HG03139 (cell line): ENCODE measurements at regions not wholly inside any gene's neighbourhood (a gene's known extent, or its start where the extent isn't known, plus 50 kb on each side); places are given as distances from the start of the nearest gene placed in this dataset.
"Not testable (repeated sequence)": the region's sequence is repeated elsewhere in the genome, so short reads cannot be mapped to it uniquely, and the experiment has no call there.

Experiments
- ATAC-seq: cut with Tn5 transposase; IDR thresholded peaks from one replicate; pipeline ENCODE4 v1.9.1; 2021; ENCODE audit not compliant: unreplicated experiment

DNA sequence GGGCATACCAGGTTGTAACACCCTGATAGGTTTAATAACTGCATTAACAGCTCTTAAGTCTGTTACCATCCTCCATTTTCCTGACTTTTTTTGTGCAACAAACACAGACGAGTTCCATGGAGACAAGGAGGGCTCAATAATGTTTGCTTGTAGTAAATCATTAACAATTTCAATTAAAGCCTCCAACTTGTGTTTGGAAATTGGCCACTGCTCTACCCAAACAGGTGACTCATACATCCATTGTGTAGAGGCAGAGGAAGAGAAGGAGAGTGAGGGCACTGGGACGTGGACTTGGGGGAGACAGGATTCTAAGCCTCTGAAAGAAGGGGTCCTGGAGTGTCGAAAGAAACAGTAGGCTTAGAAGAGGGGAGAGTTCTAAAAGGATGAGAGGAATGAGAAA, 213.6 kb upstream of the KCNN2 start:
- no peak for ATAC-seq

DNA sequence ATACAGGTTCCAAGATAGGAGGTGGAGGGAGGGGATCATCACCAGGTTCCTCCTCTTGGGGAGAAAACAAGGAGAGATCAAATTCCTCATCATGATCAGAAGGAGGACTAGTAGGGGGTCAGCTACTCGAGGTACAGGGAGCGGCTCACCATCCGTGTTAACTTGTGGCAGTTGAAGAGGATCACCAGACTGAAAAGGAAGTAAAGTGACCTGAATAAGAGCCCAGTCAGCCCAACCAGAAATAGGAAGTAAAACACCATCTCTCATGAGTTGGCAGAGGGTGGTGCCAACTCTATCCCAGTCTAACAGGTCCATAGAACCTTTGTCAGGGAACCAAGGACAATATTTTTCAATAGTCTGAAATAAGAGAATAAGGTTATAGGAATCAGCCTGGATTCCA, 213.1 kb upstream of the KCNN2 start:
- not testable (repeated sequence) for ATAC-seq

GRCh38 chr5:114152656-114153360, 209.1 kb upstream of the KCNN2 start:
- no peak for ATAC-seq

- no peak for ATAC-seq
Measured at GRCh38 chr5:114153392-114153791, 208.5 kb upstream of the KCNN2 start.

DNA sequence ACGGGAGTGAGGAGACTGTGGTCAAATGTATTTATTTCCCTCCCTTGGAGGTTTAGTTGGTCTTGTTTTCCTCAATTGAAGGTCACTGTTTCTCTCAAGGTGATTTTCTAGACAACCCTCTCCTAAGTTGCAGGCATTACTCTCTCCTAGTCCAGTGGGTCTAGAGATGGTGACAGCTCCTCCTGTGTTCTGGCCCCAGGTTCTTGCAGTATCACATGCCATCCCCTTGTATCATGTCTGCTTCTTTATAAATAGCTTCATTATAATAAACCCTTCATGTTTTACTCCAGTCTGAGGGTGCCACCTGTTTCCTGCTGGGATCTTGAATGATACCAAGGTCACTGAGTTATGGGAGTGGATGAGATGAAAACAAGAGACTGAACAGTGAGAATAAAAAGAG, 208.0 kb upstream of the KCNN2 start:
- no peak for ATAC-seq

DNA sequence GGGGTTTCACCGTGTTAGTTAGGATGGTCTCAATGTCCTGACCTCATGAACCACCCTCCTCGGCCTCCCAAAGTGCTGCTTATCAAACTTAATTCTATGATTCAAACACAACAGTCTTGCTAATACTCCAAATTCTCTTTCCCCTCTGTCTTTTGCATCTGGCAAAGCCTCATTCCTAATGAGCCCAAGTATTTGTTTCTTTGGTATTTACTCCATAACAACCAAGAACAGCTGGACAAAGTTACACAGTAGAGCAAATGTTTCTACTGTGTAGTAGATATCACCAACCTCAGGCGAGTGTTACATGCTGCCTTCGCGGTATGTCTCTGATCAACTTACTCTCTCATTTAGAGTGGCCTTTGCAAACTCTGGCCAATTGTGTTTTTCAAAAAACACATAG, 195.8 kb upstream of the KCNN2 start:
- ATAC-seq = no peak

- ATAC-seq = no peak
Measured at GRCh38 chr5:114174131-114174530, 187.7 kb upstream of the KCNN2 start.

DNA sequence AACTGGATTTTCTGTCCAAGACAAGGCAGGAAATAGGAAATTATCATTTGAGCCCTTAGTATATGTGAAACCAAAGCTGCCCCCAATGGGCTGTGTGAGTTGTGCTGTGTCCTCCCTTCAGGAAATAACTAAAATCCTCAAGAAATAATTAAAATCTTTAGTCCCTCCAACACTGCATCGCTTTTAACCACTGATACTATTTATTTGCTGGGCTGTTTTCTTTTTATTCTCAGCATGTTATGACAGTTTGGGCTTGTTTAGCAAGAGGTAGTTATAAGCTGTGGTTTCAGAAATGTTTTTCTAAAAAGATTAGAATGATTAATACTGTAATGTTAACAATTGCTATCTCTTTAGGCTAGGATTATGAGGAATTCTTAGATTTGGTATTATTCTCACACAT, 187.0 kb upstream of the KCNN2 start:
- no peak for ATAC-seq

DNA sequence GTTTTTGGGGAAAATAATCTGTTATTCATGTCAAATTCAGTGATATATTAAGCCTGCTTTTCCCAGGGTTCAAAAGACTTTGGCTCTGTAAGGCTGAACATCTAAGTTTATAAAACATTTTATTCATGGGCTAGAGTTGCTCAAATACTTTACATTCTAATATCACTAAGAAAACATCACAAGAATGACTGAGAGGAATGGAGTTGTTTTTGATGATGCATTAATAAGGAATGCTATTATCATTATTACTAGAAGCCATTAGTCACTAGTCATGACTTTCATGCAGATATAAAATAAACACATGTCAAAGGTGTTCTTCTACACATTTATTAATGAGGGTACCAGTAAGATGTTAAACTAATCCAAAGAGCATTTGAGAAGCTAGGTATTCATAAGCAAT, 185.5 kb upstream of the KCNN2 start:
- ATAC-seq = no peak

DNA sequence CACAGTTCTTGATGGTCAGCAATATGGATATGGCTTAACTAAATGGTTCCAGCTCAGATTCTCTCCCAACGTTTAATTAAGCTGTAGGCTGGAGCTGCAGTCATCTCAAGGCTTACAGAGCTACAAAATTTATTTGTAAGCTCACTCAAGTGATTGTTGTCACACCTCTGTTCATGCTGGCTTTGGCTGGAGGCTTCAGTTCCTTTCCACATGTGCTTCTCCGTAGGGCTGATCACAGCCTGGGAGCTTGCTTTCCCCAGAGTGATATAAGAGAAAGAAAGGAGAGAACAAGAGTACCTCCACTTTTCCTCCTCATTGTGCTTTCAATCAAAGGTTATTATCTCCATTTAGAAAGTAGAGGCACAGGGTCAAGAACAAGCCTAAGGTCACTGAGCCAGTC, 182.7 kb upstream of the KCNN2 start:
- no peak for ATAC-seq

DNA sequence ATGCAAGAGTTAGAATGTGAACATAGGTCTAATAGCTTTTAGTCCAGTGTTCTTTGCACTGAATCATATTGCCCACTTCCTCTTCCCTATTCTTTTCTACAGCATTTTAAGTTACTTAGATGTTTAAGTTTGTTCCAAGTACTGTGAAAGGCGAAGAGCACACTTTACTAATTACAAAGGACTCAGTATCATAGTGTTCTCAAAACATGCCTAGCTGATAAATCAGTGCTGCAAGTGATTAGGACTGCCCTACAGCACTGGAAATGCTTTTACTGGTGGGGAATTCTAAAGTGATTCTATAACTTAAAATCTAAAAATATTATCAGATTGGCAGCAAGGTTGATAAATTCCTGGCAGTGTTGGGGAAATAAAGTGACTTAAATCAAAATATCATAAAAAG, 177.9 kb upstream of the KCNN2 start:
- no peak for ATAC-seq

- no peak for ATAC-seq
Measured at GRCh38 chr5:114185274-114185673, 176.6 kb upstream of the KCNN2 start.

DNA sequence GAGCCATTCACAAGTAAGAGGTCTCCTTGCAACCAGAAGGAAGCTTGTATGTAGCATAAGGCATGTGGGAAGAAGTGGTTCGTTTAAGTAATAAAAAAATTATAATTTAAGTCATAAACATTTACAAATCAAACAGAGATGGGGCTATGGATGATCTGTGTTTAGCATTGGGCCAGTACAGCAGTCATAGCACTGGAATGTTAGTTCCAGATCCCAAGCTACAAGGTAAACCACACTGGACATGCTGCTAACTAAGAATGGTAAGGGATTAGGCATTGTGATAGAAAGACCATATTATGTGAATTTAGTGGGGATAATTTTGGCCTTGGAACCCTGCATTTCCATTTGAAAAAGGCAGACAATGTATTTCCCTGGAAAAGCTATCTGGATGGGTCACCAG, 170.4 kb upstream of the KCNN2 start:
- no peak for ATAC-seq

DNA sequence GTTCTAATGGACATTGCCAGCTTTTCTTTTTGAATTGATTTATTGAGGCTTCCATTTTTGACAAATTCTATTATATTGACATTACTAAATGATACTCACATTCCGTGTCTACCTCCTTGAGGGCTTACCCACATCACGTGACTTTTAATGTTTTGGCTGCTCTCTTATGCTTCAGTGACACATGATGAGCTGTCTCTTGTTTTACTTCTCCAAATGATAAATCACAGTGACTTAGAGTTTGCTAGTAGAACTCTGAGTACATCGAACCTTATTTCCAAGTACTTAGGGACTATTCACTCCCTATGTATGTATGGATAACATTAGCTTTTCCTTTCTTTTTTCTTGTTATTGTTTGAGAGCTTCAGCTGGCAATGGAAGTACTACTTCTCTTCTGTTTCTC, 169.8 kb upstream of the KCNN2 start:
- no peak for ATAC-seq

DNA sequence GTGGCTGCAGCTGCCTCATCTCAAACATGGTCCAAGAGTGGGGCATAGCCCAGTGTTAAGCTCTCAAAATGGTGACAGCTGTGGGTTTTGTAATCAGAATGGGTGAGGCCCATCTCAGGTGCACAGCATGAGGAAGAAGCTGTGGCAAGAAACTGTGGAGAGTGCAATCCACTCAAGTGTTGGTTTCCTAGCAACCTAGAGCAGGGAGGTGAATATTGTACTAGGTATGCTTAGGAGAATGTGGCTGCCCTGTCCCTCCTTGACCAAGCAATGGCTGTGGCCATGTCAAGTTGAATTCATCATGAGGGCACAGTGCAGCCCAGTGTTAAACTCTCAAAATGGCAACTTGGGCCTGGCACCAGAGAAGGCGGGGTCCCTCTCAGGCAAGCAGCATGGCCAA, 160.5 kb upstream of the KCNN2 start:
- ATAC-seq = no peak

DNA sequence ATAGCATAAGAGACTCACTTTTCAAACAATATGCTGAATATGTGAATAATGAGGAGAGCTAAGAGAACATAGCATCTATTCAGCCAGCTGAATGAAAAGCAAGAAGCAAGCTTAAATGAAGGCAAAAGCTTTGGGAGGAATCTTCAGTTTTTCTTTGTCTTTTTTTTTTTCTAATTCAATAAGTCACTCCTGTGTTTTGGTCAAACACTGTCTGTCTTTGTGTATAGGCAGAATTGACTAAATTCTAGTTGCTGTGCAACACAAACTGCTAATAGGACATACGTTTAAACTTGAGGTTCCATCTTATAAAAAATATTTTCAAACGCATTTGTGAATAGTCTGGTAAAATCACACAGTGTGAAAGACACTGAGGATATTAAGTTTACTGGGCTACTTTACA, 156.9 kb upstream of the KCNN2 start:
- ATAC-seq = no peak

- no peak for ATAC-seq
Measured at GRCh38 chr5:114206640-114207039, 155.2 kb upstream of the KCNN2 start.

DNA sequence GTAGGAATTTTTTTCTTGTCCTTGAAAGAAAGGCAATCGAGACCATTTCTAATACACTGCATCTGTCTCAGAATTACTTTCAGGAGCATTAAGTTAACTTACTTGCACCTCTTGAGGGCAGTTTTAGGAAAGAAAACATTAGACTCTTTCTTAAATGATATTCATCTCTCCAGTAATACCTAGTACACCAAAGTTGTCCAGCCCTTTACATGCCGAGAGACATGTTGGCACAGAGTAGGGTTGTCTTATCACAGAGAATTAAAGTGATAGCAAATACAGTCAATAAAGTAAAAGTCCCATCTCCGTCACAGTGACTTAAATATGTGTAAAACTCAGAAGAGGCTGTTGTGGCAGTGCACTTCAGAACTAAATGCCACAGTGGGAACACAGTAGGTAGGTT, 154.3 kb upstream of the KCNN2 start:
- ATAC-seq = no peak

DNA sequence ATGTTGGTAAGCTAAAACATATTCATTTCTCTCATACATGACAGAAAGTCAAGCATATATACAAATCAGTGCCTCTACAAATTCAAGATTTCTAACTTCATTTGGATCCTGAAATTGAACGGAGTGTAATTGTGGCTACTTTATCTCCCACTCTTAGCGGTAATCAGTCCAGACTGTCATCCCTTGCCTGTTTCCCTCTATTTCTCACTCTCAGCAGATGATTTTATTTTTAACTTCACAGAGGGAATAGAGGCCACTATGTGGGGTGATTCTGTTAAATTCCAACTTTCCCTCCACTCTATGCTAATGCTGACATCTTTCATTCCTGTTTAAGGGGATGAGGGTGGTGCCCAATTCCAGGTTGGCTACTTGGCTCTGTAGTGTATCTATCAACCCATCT, 153.8 kb upstream of the KCNN2 start:
- no peak for ATAC-seq

- no peak for ATAC-seq
Measured at GRCh38 chr5:114208588-114208987, 153.3 kb upstream of the KCNN2 start.

- ATAC-seq = no peak
Measured at GRCh38 chr5:114210662-114211061, 151.2 kb upstream of the KCNN2 start.

GRCh38 chr5:114221807-114222206, 140.1 kb upstream of the KCNN2 start:
- no peak for ATAC-seq

GRCh38 chr5:114223866-114224265, 138.0 kb upstream of the KCNN2 start:
- peak; percentile 70 for ATAC-seq

DNA sequence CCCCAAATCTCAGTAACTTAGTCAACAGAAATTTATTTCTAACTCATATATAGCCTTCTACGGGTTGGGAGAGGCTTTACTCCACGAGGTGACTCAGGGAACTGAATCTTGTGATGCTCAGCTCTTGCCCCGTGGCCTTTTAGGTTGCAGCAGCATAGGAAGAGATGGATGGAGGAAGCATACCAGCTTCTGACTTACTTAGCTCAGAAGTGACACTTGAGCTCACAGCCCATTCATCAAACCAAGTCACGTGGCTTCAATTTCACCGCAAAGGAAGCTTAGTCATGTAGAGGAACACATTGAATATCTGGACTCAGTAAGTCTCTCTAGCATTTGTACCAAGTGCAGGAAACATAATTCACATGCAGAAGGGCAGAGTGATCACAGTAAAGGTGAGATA, 124.1 kb upstream of the KCNN2 start:
- no peak for ATAC-seq
